HG03108 (cell line): ENCODE measurements at regions not wholly inside any gene's neighbourhood (a gene's known extent, or its start where the extent isn't known, plus 50 kb on each side); places are given as distances from the start of the nearest gene placed in this dataset.
"Not testable (repeated sequence)": the region's sequence is repeated elsewhere in the genome, so short reads cannot be mapped to it uniquely, and the experiment has no call there.

Experiments
- ATAC-seq: cut with Tn5 transposase; IDR thresholded peaks from one replicate; pipeline ENCODE4 v1.9.1; 2021; ENCODE audit warnings: moderate library complexity; ENCODE audit not compliant: unreplicated experiment

GRCh38 chr7:119522698-119523097 lies 750.3 kb upstream of the KCND2 start:
- ATAC-seq = no peak

GRCh38 chr7:119545118-119545517 lies 727.9 kb upstream of the KCND2 start:
- ATAC-seq = no peak

GRCh38 chr7:119555788-119556187 lies 717.2 kb upstream of the KCND2 start:
- no peak for ATAC-seq

GRCh38 chr7:119556436-119556835 lies 716.5 kb upstream of the KCND2 start:
- no peak for ATAC-seq

- ATAC-seq = no peak
Observed at GRCh38 chr7:119561751-119562150, 711.2 kb upstream of the KCND2 start.

- no peak for ATAC-seq
Observed at GRCh38 chr7:119562839-119563238, 710.1 kb upstream of the KCND2 start.

- no peak for ATAC-seq
Observed at GRCh38 chr7:119571666-119572065, 701.3 kb upstream of the KCND2 start.

- ATAC-seq = no peak
Observed at GRCh38 chr7:119572132-119572531, 700.8 kb upstream of the KCND2 start.

GRCh38 chr7:119572541-119572940 lies 700.4 kb upstream of the KCND2 start:
- ATAC-seq = no peak

- ATAC-seq = no peak
Observed at GRCh38 chr7:119578116-119578515, 694.9 kb upstream of the KCND2 start.

- no peak for ATAC-seq
Observed at GRCh38 chr7:119594956-119595355, 678.0 kb upstream of the KCND2 start.

GRCh38 chr7:119596651-119597050 lies 676.3 kb upstream of the KCND2 start:
- no peak for ATAC-seq

GRCh38 chr7:119606297-119606696 lies 666.7 kb upstream of the KCND2 start:
- ATAC-seq = no peak

- no peak for ATAC-seq
Observed at GRCh38 chr7:119620769-119621168, 652.2 kb upstream of the KCND2 start.

- no peak for ATAC-seq
Observed at GRCh38 chr7:119623427-119623826, 649.5 kb upstream of the KCND2 start.

GRCh38 chr7:119630406-119630969 lies 642.5 kb upstream of the KCND2 start:
- ATAC-seq = no peak

- ATAC-seq = not testable (repeated sequence)
Observed at GRCh38 chr7:119633812-119634211, 639.2 kb upstream of the KCND2 start.

- ATAC-seq = no peak
Observed at GRCh38 chr7:119640326-119640725, 632.6 kb upstream of the KCND2 start.

- ATAC-seq = no peak
Observed at GRCh38 chr7:119640861-119641260, 632.1 kb upstream of the KCND2 start.

- no peak for ATAC-seq
Observed at GRCh38 chr7:119643558-119643957, 629.4 kb upstream of the KCND2 start.

GRCh38 chr7:119647286-119647685 lies 625.7 kb upstream of the KCND2 start:
- ATAC-seq = no peak

GRCh38 chr7:119648752-119649151 lies 624.2 kb upstream of the KCND2 start:
- not testable (repeated sequence) for ATAC-seq

GRCh38 chr7:119660080-119660479 lies 612.9 kb upstream of the KCND2 start:
- no peak for ATAC-seq
